Fibroblast of pulmonary artery (primary cell): ENCODE measurements at regions not wholly inside any gene's neighbourhood (a gene's known extent, or its start where the extent isn't known, plus 50 kb on each side); places are given as distances from the start of the nearest gene placed in this dataset.

Experiments
- DNase-seq: peaks from one replicate; pipeline ENCODE4 v3.0.0-alpha.2; 2010; ENCODE audit warnings: low read depth
- H3K4me3 ChIP-seq: replicated peaks from 2 replicates; pipeline ENCODE4 v1.5.1; 2011; ENCODE audit warnings: low read depth, mild to moderate bottlenecking, control low read depth, low read length, moderate library complexity
- CTCF ChIP-seq: IDR thresholded peaks from 2 replicates; pipeline ENCODE4 v1.5.1; 2011; ENCODE audit warnings: mild to moderate bottlenecking, control low read depth, low read length, inconsistent platforms; ENCODE audit errors: missing control alignments

GRCh38 chr12:46506961-46507360, 134.4 kb upstream of the SLC38A2 start:
- H3K4me3 ChIP-seq, result no peak overlapping the region
- no peak for DNase-seq
- TF ChIP-seq CTCF, result no peak

- TF ChIP-seq CTCF, result no peak
- H3K4me3 ChIP-seq, result no peak overlapping the region
- no peak for DNase-seq
Measured at GRCh38 chr12:46506198-46506597, 133.6 kb upstream of the SLC38A2 start.

GRCh38 chr12:46504494-46504893, 131.9 kb upstream of the SLC38A2 start:
- no peak overlapping the region for H3K4me3 ChIP-seq
- no peak for DNase-seq
- TF ChIP-seq CTCF, result no peak

- no peak overlapping the region for H3K4me3 ChIP-seq
- no peak for DNase-seq
- TF ChIP-seq CTCF, result no peak
Measured at GRCh38 chr12:46503637-46504175, 131.1 kb upstream of the SLC38A2 start.

- TF ChIP-seq CTCF, result no peak
- no peak overlapping the region for H3K4me3 ChIP-seq
- no peak for DNase-seq
Measured at GRCh38 chr12:46500673-46501072, 128.1 kb upstream of the SLC38A2 start.

- no peak overlapping the region for H3K4me3 ChIP-seq
- TF ChIP-seq CTCF, result no peak
- DNase-seq, result no peak
Measured at GRCh38 chr12:46499901-46500300, 127.3 kb upstream of the SLC38A2 start.

GRCh38 chr12:46499226-46499625, 126.7 kb upstream of the SLC38A2 start:
- H3K4me3 ChIP-seq, result no peak overlapping the region
- TF ChIP-seq CTCF, result no peak
- DNase-seq, result no peak
